Adrenal gland (tissue), 5 donors: ENCODE measurements at regions not wholly inside any gene's neighbourhood (a gene's known extent, or its start where the extent isn't known, plus 50 kb on each side); places are given as distances from the start of the nearest gene placed in this dataset.

Experiments
- CTCF ChIP-seq, 6 experiments: fragments of 450-650 bp in 4 of 6; fragments of 200-600 bp in 2 of 6; sonication (generic) in 1 of 6; IDR thresholded peaks; 1 replicate in 5 of 6; 2 replicates in 1 of 6; pipeline versions ENCODE4 v1.5.1 to v1.8.0; 2016 to 2021; ENCODE audit warnings: antibody characterized with exemption in 6 of 6, mild to moderate bottlenecking in 2 of 6, moderate library complexity in 1 of 6
- POLR2A ChIP-seq, 2 donors: fragments of 450-650 bp; IDR thresholded peaks; one replicate each; pipeline ENCODE4 v1.6.1; 2017; ENCODE audit warnings: antibody characterized with exemption in 2 of 2, mild to moderate bottlenecking in 2 of 2, moderate library complexity in 1 of 2
- donor health status: DM: no; HTN: no; CAD: no.

GRCh38 chr1:187383366-187383765, 554.6 kb downstream of the PLA2G4A start:
- TF ChIP-seq CTCF (IDR thresholded peaks at IDR 0.05) (no peak), POLR2A (IDR thresholded peaks at IDR 0.05) (no peak)
